CD4-positive, alpha-beta T cell (primary cell): ENCODE measurements at regions not wholly inside any gene's neighbourhood (a gene's known extent, or its start where the extent isn't known, plus 50 kb on each side); places are given as distances from the start of the nearest gene placed in this dataset.

Experiments used
- ATAC-seq: fragments of 200-7000 bp; cut with Tn5 transposase; one replicate; pipeline ENCODE4 v1.10.0; 2022; ENCODE audit warnings: mild to moderate bottlenecking; ENCODE audit not compliant: poor library complexity
- CTCF ChIA-PET: fragments of 350-600 bp; sonication (Branson Sonifier 250); formaldehyde crosslinking; loops from one replicate; lab custom pipeline; 2021; ENCODE audit warnings: antibody characterized with exemption, inconsistent platforms; lab: Charles Lee
- POLR2A ChIA-PET: fragments of 350-600 bp; sonication (Branson Sonifier 250); formaldehyde crosslinking; loops from one replicate; lab custom pipeline; 2021; ENCODE audit warnings: antibody characterized with exemption, inconsistent platforms; lab: Charles Lee
- DNase-seq, 14 experiments: peaks; one replicate each; pipeline ENCODE4 v3.0.0-alpha.2; 2013 to 2020; ENCODE audit warnings: mixed read lengths in 2 of 14
- H3K27ac ChIP-seq, 2 donors: one replicate each; pipeline versions ENCODE4 v1.5.1 to v1.7.0; 2013; ENCODE audit warnings: low read length in 2 of 2, low read depth in 1 of 2, mild to moderate bottlenecking in 1 of 2
- H3K27me3 ChIP-seq, 2 experiments: 1 replicate in 1 of 2; 2 replicates in 1 of 2; pipeline versions ENCODE4 v1.6.1 to v1.7.0; 2013; ENCODE audit warnings: low read length in 2 of 2, control low read depth in 1 of 2, mild to moderate bottlenecking in 1 of 2, moderate library complexity in 1 of 2; ENCODE audit not compliant: insufficient read depth in 2 of 2, control insufficient read depth in 1 of 2
- H3K36me3 ChIP-seq: one replicate; pipeline ENCODE4 v1.6.1; 2013; ENCODE audit warnings: low read length, control low read depth; ENCODE audit not compliant: insufficient read depth
- H3K4me1 ChIP-seq: one replicate; pipeline ENCODE4 v1.6.1; 2013; ENCODE audit warnings: low read length, control low read depth; ENCODE audit not compliant: insufficient read depth
- H3K4me3 ChIP-seq: one replicate; pipeline ENCODE4 v1.5.1; 2013; ENCODE audit warnings: mild to moderate bottlenecking, low read length, moderate library complexity
- H3K9me3 ChIP-seq, 2 experiments: 1 replicate in 1 of 2; 2 replicates in 1 of 2; pipeline versions ENCODE4 v1.6.1 to v1.7.0; 2013; ENCODE audit warnings: low read length in 2 of 2, mild to moderate bottlenecking in 2 of 2, control low read depth in 1 of 2, moderate library complexity in 1 of 2; ENCODE audit not compliant: control insufficient read depth in 1 of 2, insufficient read depth in 1 of 2
- H3K27ac Mint-ChIP-seq: one replicate; pipeline ENCODE4 v1.8.0; 2020; ENCODE audit warnings: mixed read lengths
- H3K27me3 Mint-ChIP-seq: one replicate; pipeline ENCODE4 v1.8.0; 2021; ENCODE audit warnings: mixed read lengths
- H3K36me3 Mint-ChIP-seq: one replicate; pipeline ENCODE4 v1.8.0; 2021; ENCODE audit warnings: low read depth, mixed read lengths
- H3K4me1 Mint-ChIP-seq: one replicate; pipeline ENCODE4 v1.8.0; 2021; ENCODE audit warnings: low read depth, mixed read lengths
- H3K4me3 Mint-ChIP-seq: one replicate; pipeline ENCODE4 v1.8.0; 2020; ENCODE audit warnings: mild to moderate bottlenecking, mixed read lengths
- H3K9me3 Mint-ChIP-seq: one replicate; pipeline ENCODE4 v1.8.0; 2020; ENCODE audit warnings: mixed read lengths
- intact Hi-C, 2 experiments: fragments of 100-400 bp; cut with DNase I in 1 of 2; cut with micrococcal nuclease in 1 of 2; formaldehyde crosslinking; loops; one replicate each; pipeline versions ENCODE4 v1.15.1 to v1.9.0; 2023 to 2025; cut with DNase I, micrococcal nuclease
- TF ChIP-seq, protein P1 (sequence below): fragments of 200-600 bp; IDR thresholded peaks from one replicate; pipeline ENCODE4 v1.8.0; 2022; ENCODE audit warnings: antibody characterized with exemption, mild to moderate bottlenecking

DNA sequence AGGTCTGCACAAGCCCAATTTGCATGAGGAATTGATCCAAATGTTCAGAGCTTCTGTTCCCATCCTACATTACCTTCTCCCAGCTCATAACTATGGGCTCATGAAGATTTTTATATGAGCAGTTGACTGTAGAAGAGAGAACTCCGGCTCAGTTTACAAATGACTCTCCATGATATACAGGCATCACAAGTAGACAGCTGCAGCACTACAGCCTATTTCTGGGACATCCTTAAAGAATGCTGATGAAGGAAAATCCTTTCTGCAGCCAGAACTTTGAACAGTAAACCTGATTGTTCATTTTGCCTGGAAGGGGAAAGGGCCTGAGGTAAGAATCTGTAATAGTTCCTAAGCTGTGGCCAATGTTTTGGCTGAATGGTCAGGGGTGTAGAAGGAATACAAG lies 174.1 kb upstream of the CXCL13 start:
- H3K9me3 Mint-ChIP-seq: no peaks in the 10 kb centered on the region
- no peaks in the 10 kb centered on the region for H3K36me3 Mint-ChIP-seq
- H3K27me3 Mint-ChIP-seq: no peaks in the 10 kb centered on the region
- POLR2A ChIA-PET: no interaction called here
- H3K4me1 Mint-ChIP-seq: peaks cover 10% of the 10 kb centered on the region
- Histone ChIP-seq H3K27me3 (no peaks in the 10 kb centered on the region), H3K36me3 (no peaks in the 10 kb centered on the region), H3K9me3 (no peaks in the 10 kb centered on the region), H3K4me3 (no peak overlapping the region), H3K27ac (no peak overlapping the region), H3K4me1 (peaks cover 2% of the 10 kb centered on the region)
- CTCF ChIA-PET: interaction anchor here (0.6 to 0.8 kb wide), 2 partner anchors 14 to 91 kb away, joined by 3 read pairs; no protein-coding TSS in a partner anchor
- DNase-seq: no peak
- intact Hi-C loops: loop anchor here in 1 of 2 experiments (5.0 to 10.0 kb wide), 3 partner anchors 44 to 1393 kb away; partner anchors contain the start of gene SHROOM3
- H3K27ac Mint-ChIP-seq: no peak overlapping the region
- TF ChIP-seq, protein P1, sequence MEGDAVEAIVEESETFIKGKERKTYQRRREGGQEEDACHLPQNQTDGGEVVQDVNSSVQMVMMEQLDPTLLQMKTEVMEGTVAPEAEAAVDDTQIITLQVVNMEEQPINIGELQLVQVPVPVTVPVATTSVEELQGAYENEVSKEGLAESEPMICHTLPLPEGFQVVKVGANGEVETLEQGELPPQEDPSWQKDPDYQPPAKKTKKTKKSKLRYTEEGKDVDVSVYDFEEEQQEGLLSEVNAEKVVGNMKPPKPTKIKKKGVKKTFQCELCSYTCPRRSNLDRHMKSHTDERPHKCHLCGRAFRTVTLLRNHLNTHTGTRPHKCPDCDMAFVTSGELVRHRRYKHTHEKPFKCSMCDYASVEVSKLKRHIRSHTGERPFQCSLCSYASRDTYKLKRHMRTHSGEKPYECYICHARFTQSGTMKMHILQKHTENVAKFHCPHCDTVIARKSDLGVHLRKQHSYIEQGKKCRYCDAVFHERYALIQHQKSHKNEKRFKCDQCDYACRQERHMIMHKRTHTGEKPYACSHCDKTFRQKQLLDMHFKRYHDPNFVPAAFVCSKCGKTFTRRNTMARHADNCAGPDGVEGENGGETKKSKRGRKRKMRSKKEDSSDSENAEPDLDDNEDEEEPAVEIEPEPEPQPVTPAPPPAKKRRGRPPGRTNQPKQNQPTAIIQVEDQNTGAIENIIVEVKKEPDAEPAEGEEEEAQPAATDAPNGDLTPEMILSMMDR: no peak
- no peak overlapping the region for H3K4me3 Mint-ChIP-seq
- no peak for ATAC-seq

DNA sequence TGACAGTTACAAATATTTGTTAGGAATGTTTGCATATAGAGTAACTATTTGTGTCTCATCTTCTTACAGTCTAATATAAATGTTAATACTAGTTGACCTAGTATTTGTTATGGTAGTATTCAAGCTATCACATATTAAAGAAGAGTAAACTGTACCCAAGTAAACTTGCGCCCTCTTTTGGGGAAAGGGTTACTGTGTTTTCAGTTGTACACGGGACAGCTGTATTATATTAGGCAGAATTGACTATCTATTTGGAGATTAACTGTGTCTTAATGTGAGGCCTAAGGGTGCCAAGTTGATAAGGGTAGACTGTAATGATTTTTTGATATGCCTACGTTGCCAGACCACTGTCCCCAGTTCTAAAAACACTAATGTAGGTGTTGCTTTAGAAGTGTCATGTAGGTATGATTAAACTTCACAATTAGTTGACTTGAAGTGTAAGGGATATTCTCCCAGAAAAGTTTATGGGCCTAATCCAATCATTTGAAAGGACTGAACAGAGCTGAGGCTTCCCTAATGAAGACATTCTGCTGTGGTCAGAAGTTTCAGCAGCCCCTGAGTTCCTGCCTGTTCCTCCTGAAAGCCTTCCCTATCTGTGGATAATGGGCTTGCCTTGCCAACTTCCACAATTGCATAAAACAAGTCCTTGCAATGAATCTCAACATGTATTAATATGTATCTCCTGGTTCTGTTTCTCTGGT lies 172.8 kb upstream of the CXCL13 start:
- DNase-seq (no peak), ATAC-seq (no peak)
- Mint-ChIP-seq H3K27me3 (no peaks in the 10 kb centered on the region), H3K36me3 (no peaks in the 10 kb centered on the region), H3K27ac (no peak overlapping the region), H3K4me3 (no peak overlapping the region), H3K9me3 (no peaks in the 10 kb centered on the region), H3K4me1 (peaks cover 10% of the 10 kb centered on the region)
- H3K9me3 ChIP-seq: no peaks in the 10 kb centered on the region
- H3K36me3 ChIP-seq: no peaks in the 10 kb centered on the region
- no peak overlapping the region for H3K4me3 ChIP-seq
- TF ChIP-seq, protein P1: no peak
- H3K27me3 ChIP-seq: no peaks in the 10 kb centered on the region
- intact Hi-C loops: loop anchor here (1.0 to 10.0 kb wide), 6 partner anchors 46 to 1392 kb away; partner anchors contain the start of gene SHROOM3 (in 1 of the 2)
- ChIA-PET CTCF (no interaction called here), POLR2A (no interaction called here)
- no peak overlapping the region for H3K27ac ChIP-seq
- H3K4me1 ChIP-seq: peaks cover 2% of the 10 kb centered on the region

DNA sequence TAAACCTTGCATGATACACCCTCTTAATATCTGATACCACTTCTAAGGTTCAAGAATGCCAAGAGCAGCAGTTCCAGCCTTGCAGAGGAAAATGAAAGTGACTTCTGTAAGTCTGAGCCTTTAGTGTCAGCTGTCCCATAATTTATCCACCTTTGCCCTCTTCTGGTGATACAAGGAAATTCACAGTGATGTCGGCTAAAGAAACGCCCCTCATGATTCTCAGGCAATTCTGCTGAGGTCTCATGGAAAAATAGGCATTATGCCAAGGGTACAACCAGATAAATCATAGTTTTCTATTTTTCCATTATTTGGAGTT lies 172.2 kb upstream of the CXCL13 start:
- Histone ChIP-seq H3K36me3 (no peaks in the 10 kb centered on the region), H3K27ac (no peak overlapping the region), H3K4me1 (peaks cover 2% of the 10 kb centered on the region), H3K27me3 (no peaks in the 10 kb centered on the region), H3K4me3 (no peak overlapping the region), H3K9me3 (no peaks in the 10 kb centered on the region)
- Mint-ChIP-seq H3K27ac (no peak overlapping the region), H3K27me3 (no peaks in the 10 kb centered on the region), H3K4me3 (no peak overlapping the region), H3K9me3 (no peaks in the 10 kb centered on the region), H3K4me1 (peaks cover 10% of the 10 kb centered on the region), H3K36me3 (no peaks in the 10 kb centered on the region)
- ChIA-PET CTCF (no interaction called here), POLR2A (no interaction called here)
- intact Hi-C loops: loop anchor here (1.0 to 10.0 kb wide), 6 partner anchors 46 to 1391 kb away; partner anchors contain the start of gene SHROOM3 (in 1 of the 2)
- TF ChIP-seq, protein P1: peak; percentile 49
- peak; percentile 61 for ATAC-seq
- DNase-seq: peak in 3 of 14 experiments; percentile 51 to 58 (median 55)
